ENCODE measurements at regions not wholly inside any gene's neighbourhood (a gene's known extent, or its start where the extent isn't known, plus 50 kb on each side); places are given as distances from the start of the nearest gene placed in this dataset.

DNA sequence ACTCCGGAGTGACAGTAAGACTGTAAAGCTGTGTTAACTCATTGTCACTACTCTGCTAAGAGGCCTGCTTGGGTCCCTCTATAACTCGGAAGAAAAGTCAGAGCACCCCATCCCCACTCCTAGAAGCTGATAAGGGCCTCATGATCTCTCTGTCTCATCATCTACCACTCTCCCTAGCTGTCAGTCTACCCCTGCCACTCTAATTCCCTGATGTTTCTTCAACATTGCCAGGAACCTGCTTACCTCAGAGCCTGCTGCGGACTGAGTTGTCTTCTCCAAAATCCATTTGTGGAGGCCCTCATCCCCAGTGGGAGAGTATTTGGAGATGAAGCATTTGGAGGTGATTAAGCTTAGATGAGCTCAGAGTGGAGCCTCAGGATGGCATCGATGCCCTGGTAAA is 1092.2 kb downstream of the TBC1D22A start:
- DNase-seq (ENCODE audit: low spot score) (no peak), ATAC-seq (ENCODE audit: low FRiP score) (no peak)
- TF ChIP-seq, protein P1, sequence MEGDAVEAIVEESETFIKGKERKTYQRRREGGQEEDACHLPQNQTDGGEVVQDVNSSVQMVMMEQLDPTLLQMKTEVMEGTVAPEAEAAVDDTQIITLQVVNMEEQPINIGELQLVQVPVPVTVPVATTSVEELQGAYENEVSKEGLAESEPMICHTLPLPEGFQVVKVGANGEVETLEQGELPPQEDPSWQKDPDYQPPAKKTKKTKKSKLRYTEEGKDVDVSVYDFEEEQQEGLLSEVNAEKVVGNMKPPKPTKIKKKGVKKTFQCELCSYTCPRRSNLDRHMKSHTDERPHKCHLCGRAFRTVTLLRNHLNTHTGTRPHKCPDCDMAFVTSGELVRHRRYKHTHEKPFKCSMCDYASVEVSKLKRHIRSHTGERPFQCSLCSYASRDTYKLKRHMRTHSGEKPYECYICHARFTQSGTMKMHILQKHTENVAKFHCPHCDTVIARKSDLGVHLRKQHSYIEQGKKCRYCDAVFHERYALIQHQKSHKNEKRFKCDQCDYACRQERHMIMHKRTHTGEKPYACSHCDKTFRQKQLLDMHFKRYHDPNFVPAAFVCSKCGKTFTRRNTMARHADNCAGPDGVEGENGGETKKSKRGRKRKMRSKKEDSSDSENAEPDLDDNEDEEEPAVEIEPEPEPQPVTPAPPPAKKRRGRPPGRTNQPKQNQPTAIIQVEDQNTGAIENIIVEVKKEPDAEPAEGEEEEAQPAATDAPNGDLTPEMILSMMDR (IDR thresholded peaks at IDR 0.05), result no peak

DNA sequence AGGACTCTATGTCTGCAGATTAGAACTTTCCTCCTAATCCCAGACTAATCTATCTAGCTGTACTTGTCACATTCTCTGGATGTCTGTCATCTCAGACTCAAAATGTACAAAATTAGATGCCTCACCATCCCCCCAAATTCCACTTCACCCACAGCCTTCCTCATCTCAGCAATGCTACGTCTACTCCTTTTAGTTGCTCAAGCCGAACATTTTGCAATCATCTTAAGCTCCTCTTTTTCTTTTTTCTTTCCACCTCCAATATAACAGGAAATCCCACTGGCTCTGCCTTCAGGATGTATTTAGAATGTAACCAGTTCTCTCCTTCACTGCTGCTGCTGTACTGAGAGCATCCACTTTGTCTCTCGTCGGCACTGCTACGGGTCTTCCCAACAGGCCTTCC is 1091.8 kb downstream of the TBC1D22A start:
- DNase-seq (ENCODE audit: low spot score) (no peak), ATAC-seq (ENCODE audit: low FRiP score) (no peak)
- TF ChIP-seq, protein P1 (IDR thresholded peaks at IDR 0.05), result no peak

DNA sequence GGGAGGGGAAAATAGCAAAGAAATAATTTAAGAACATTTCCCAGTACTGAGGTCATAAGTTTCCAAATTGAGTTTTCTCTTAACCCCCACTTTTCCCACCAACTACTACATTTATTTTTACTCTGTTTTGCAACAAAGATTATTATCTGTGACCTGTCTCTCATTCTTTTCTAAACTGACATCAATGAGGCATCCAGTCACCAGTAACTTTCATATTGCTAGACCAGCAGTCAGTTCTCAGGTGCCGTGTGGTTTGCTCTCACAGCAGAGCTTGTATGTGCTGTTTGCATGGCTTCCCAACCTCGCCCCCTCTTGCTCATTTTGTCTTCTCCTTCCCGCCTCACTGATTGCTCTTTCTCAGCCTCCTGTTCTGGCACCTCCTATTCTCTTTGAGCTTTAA is 1091.3 kb downstream of the TBC1D22A start:
- ATAC-seq (ENCODE audit: low FRiP score) (no peak), DNase-seq (ENCODE audit: low spot score) (no peak)
- TF ChIP-seq, protein P1 (IDR thresholded peaks at IDR 0.05), result no peak

DNA sequence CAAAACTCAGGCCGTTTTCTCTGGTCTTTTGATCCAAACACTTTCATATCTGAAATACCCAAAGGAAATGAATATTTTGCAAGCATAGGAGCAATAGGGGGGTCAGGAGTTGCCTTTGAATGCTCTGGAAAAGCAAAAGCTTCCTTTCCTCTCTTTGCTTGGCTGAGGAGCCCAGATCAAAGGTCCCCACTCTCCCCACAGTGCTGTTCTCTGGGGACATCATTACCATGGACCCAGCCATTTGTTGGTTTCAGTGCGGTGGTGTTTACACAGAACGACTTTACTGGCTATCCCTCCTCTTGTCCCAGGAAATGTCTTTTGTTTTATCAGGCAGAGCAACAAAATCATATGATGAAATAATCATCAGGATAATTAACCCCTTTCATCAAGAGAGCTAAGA is 1089.1 kb downstream of the TBC1D22A start:
- no peak for DNase-seq (ENCODE audit: low spot score)
- TF ChIP-seq, protein P1 (IDR thresholded peaks at IDR 0.05), result no peak
- ATAC-seq (ENCODE audit: low FRiP score), result no peak

DNA sequence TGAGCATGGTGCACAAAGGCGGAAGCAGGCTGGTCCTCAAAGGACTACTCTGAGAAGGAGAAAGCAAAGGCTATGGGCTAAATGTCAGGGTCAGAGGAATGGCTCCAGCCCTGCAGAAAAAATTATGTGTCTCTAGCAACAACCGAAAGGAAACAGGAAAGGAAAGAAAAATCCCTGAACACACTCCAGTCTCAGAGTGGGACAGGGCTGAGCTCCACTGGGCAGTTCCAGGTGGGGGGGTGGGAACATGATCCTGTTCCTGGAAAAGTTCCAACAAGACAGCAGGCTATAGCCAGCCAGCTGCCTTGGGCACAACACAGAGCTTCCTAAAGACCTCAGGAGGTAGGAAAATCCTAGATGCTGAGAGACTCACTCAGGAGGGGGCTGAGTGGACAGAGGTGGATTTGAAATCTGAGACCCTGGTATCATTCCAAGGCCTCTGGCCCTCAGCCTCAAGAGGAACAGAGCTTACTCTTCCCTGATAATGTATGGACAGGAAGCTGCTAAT is 1088.2 kb downstream of the TBC1D22A start:
- DNase-seq (ENCODE audit: low spot score) (no peak), ATAC-seq (ENCODE audit: low FRiP score) (no peak)
- TF ChIP-seq, protein P1 (IDR thresholded peaks at IDR 0.05), result no peak

DNA sequence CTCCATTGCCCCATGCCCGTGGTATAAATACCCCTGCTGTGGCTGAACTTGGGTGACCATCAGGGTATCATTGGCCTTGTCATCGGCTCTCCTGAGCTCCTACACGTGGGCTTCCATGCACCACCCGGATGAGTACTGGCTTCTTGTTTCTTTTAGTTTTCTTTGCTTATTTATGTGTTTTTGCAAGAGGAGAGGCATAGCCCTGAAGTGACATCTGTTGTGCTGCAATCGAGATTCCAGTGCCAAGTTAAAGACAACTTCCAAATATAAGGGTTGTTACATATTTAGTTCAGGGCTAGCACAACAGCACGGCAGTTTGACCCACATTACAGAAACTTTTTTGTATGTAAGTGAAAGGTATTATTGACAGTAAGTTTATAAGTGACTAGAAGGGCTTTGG is 1087.1 kb downstream of the TBC1D22A start:
- TF ChIP-seq, protein P1 (IDR thresholded peaks at IDR 0.05), result no peak
- ATAC-seq (ENCODE audit: low FRiP score) (no peak), DNase-seq (ENCODE audit: low spot score) (no peak)

DNA sequence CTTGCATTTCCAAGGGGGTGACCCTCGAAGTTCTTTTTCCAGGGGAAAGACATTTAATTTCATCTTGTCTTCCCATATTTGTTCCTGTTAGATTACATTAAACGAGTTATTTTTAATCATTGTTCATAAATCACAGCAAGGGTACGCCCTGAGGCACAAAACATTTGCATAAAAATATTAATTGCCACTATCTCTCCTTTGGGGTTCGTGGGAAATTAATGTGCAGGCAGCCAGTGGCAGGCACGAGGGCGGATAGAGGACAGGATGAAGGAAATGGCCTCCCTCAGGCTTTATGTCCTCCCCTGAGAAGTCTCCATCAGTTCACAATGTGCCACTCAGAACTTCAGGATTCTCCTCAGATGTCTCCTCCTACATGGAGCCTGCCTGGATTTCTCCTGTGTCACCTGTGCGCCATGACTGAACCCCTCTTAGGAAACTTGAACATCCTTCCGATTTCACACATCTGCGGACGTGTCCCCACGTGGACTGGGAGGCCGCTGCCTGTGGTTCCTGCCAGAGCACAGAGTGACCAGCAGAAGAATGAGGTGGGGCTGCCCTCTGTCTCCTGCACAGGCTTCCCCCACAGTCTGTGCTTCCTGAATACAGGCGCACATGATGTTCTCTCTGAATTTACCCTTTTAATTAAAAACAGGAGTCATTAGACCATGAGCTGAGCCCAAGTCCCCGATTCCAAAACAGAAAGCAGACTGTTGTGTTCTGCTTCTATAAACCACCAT is 1085.9 kb downstream of the TBC1D22A start:
- TF ChIP-seq, protein P1 (IDR thresholded peaks at IDR 0.05), result no peak
- no peak for DNase-seq (ENCODE audit: low spot score)
- ATAC-seq (ENCODE audit: low FRiP score), result no peak

Measured in omental fat pad (tissue), 3 donors.